ENCODE measurements at regions not wholly inside any gene's neighbourhood (a gene's known extent, or its start where the extent isn't known, plus 50 kb on each side); places are given as distances from the start of the nearest gene placed in this dataset.
"Not testable (repeated sequence)": the region's sequence is repeated elsewhere in the genome, so short reads cannot be mapped to it uniquely, and the experiment has no call there.

- ATAC-seq (no peak), DNase-seq (no peak)
- intact Hi-C loops (cut with micrococcal nuclease), result no loop called here
Measured at GRCh38 chr14:97061714-97062113, 264.5 kb downstream of the VRK1 start.

DNA sequence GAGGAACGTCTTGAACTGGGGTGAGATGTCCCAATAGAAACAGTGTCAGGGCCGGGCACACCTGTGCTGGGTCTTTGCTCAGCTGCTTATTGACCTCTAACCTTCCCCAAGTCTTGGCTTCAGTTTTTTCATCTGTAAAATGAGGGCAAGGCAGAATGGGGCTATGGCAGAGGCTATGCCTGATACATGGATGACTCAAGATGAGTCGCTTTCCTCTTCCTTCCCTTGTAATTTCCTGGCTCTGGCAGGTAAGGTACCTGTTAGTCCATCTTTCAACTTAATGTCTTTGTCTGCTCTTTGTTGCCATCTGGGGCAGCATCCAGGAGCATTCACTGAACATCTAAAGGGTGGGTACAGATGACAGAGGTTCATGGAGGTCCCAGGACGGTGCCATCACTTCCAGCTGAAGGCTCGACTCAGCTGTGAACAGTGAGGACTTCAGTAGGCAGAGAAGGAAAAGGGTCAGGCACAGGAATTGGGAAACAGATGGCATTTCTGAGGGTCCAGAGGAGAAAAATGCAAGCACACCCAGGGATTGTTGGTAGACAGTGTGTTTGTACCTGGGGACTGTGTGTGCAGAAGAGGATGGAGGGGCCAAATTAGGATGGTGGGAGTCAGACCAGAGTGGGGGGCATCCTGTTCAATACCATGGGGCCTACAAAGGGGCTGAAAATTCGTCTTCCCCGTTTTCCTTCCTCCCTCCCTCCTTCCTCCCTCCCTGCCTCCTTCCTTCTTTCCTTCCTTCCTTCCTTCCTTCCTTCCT is 268.3 kb downstream of the VRK1 start:
- DNase-seq (no peak), ATAC-seq (no peak)
- intact Hi-C loops (cut with micrococcal nuclease), result no loop called here

DNA sequence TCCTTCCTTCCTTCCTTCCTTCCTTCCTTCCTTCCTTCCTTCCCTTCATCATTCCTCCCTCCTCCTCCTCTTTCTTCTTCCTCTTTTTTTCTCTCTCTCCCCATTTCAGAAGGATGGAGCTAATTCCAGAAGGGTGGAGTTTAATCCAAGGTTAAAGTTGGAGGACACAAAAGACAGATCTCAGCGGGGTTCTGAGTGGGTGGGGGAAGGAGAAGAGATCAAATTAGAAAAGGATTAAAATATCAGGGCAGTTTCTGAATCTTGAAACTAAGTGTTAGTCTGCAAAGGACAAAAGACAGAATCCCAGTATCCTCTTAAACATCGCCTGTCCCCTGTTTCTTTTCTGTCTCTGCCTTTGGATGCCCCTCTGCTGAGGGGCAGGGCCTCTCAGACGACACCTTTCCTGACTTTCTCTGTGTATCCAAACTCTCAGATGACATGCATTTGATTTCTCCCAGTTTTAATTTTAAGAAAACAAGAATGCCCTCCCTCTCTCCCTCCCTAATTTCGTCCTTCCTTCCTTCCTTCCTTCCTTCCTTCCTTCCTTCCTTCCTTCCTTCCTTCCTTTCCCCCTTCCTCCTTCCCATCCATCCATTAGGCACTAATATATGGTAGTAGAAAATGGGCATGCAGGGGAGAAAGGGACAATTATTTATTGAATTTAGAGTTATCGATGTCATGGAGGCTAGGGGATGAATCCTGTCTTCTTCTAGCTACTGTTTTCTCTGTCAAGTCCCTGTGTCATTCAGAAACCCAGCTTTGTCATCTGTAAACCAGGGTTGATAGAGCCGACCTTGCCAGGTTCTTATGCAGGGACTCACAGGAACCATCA is 269.1 kb downstream of the VRK1 start:
- no peak for DNase-seq
- ATAC-seq, result no peak
- intact Hi-C loops (cut with micrococcal nuclease), result no loop called here

GRCh38 chr14:97068293-97068692 is 271.1 kb downstream of the VRK1 start:
- DNase-seq; ATAC-seq; intact Hi-C loops (cut with micrococcal nuclease): not testable (repeated sequence)

GRCh38 chr14:97070259-97070658 is 273.1 kb downstream of the VRK1 start:
- intact Hi-C loops (cut with micrococcal nuclease), result no loop called here
- no peak for ATAC-seq
- no peak for DNase-seq

DNA sequence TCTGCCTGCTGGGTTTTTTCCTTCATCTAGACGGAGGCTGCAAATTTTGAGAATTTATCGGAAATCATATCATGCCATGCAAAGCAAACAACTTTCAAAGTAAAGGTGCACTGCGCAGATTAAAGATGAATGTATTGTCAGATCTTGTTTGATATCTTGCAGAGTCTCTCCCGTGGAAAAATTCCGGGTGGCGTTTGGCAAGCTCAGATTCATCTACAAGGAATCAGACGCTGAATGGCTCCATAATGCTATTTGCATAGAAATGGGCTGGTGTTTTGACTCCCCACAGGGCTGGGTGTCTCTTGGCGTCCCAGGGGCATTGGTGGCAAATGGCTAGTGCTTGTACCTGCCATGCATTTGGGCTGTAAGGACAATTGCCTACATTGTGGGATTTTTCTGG is 274.0 kb downstream of the VRK1 start:
- DNase-seq (no peak), ATAC-seq (no peak)
- intact Hi-C loops (cut with micrococcal nuclease), result no loop called here

- ATAC-seq (no peak), DNase-seq (no peak)
- intact Hi-C loops (cut with micrococcal nuclease), result no loop called here
Measured at GRCh38 chr14:97073622-97074021, 276.4 kb downstream of the VRK1 start.

GRCh38 chr14:97074456-97074855 is 277.3 kb downstream of the VRK1 start:
- no peak for DNase-seq
- ATAC-seq, result no peak
- intact Hi-C loops (cut with micrococcal nuclease), result no loop called here

- ATAC-seq, result no peak
- intact Hi-C loops (cut with micrococcal nuclease), result no loop called here
Measured at GRCh38 chr14:97074856-97075255, 277.7 kb downstream of the VRK1 start.

GRCh38 chr14:97077253-97077653 is 280.1 kb downstream of the VRK1 start:
- ATAC-seq (peak; percentile 44), DNase-seq (peak; percentile 41)
- intact Hi-C loops (cut with micrococcal nuclease), result no loop called here

More at GRCh38 chr14:97074856-97075255, 277.7 kb downstream of the VRK1 start:
- DNase-seq, result no peak

DNA sequence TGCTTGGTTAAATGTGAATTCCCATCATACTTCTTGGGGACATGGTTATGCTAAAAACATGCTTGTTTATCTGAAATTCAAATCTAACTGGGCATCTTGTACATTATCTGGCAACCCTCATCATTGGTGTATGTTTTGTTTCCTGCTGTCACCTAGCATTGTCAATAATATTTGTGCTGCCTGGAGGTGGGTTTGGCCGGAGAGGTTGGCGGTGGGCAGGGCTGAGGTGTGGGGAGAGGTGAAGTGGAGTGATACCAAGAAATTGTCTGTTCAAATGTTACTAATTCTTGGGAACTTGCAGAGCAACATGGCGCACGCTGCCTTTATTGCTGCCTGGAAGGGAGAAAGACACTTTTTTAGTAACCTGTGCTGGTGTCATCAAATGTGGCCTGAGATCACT is 280.5 kb downstream of the VRK1 start:
- no peak for DNase-seq
- no peak for ATAC-seq
- intact Hi-C loops (cut with micrococcal nuclease), result no loop called here

DNA sequence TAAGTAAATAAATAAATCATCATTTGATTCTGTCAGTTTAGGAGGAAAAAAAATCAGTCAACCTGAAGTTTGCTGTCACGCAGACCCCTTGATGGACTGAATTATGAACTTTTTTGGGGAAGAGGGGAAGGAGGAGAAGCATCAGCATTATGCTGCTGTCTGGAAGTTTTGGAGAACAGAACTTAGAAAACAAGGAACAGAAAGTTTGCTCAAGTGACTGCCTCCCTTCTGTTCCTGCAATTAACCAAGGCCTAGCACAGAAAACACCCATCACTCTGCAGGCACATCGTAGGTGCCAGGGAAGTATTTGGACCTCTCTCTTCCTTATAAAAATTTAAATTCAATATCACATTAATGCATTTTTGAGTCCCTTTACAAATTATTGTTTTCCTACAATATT is 283.8 kb downstream of the VRK1 start:
- DNase-seq, result no peak
- intact Hi-C loops (cut with micrococcal nuclease), result no loop called here
- ATAC-seq, result no peak

GRCh38 chr14:97095269-97095668 is 298.1 kb downstream of the VRK1 start:
- DNase-seq (no peak), ATAC-seq (no peak)
- intact Hi-C loops (cut with micrococcal nuclease), result no loop called here

GRCh38 chr14:97097296-97097695 is 300.1 kb downstream of the VRK1 start:
- no peak for ATAC-seq
- intact Hi-C loops (cut with micrococcal nuclease), result no loop called here
- DNase-seq, result no peak

GRCh38 chr14:97100306-97100705 is 303.1 kb downstream of the VRK1 start:
- intact Hi-C loops (cut with micrococcal nuclease), result no loop called here
- DNase-seq (no peak), ATAC-seq (no peak)

- DNase-seq, result no peak
- intact Hi-C loops (cut with micrococcal nuclease), result no loop called here
- no peak for ATAC-seq
Measured at GRCh38 chr14:97101561-97101960, 304.4 kb downstream of the VRK1 start.

DNA sequence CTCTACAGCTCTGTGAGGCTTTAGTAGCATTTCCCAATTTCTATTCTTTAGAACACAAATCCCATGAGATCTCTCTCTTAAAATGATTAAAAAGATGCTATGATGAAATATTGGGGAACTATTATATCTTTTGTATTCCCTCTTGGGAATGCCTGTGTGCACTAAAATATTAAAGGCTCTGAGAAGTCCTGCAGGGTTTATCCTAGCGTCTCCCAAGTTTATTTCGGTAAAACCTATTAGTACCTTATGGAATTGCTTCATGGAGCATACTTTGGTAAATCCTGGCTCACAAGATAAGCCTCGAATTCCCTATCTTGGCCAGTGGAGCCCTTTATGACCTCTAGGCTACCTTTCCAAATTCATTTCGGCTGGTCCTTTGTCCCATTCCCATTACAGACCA is 306.8 kb downstream of the VRK1 start:
- intact Hi-C loops (cut with micrococcal nuclease), result no loop called here
- ATAC-seq, result no peak
- no peak for DNase-seq

DNA sequence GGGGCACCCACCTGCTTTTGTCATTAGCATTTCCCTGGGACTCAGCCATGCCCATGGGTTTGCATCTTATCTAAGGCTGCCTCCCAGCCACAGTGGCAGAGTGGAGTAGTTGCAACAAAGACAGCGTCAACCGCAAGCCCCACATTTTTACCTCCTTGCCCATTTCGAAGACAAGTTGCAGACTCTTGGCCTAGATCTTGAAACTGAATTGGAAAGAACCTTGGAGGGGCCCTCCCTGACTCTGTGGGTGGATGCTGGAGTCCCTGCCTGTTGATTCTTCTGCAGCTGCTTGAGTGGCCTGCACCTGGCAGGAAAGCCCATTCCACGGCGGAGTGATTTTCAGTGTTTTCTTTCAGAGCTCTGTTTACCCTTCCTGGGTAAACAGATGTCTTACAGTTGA is 309.0 kb downstream of the VRK1 start:
- ATAC-seq (no peak), DNase-seq (no peak)
- intact Hi-C loops (cut with micrococcal nuclease), result no loop called here

DNA sequence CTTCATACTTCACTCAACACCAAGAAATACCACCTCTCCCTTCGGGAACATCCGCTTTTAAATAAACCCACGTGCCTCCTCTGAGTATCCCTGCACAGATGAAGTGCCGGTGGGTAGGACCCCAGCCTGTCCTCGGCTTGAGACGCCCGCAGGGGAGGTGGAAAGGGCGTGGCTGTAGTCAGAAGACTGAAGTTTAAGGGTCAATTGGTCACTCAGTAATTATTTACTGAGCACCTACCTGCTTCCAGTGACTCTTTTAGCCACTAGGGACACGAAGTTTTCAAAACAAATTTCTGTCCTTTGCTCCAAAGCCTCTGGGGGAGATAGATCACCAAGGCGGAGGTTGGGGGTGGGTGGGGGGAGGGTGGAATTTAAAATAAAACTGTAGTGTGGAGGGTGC is 309.4 kb downstream of the VRK1 start:
- DNase-seq, result no peak
- no peak for ATAC-seq
- intact Hi-C loops (cut with micrococcal nuclease), result no loop called here

- no peak for ATAC-seq
- DNase-seq, result no peak
- intact Hi-C loops (cut with micrococcal nuclease), result no loop called here
Measured at GRCh38 chr14:97107080-97107479, 309.9 kb downstream of the VRK1 start.

- ATAC-seq, result no peak
Measured at GRCh38 chr14:97107760-97108159, 310.6 kb downstream of the VRK1 start.

More at GRCh38 chr14:97107760-97108159, 310.6 kb downstream of the VRK1 start:
- intact Hi-C loops (cut with micrococcal nuclease), result no loop called here
- no peak for DNase-seq

Data from left ventricle myocardium superior (tissue), 1 donor.